Parathyroid adenoma (tissue), 2 donors: ENCODE measurements at regions not wholly inside any gene's neighbourhood (a gene's known extent, or its start where the extent isn't known, plus 50 kb on each side); places are given as distances from the start of the nearest gene placed in this dataset.

Experiments
- H2AFZ ChIP-seq: fragments of 300-600 bp; sonication (generic); one replicate; pipeline ENCODE4 v1.7.0; 2017; ENCODE audit warnings: antibody characterized with exemption, mild to moderate bottlenecking
- H3K27ac ChIP-seq: fragments of 300-600 bp; sonication (generic); one replicate; pipeline ENCODE4 v1.7.0; 2017
- H3K27me3 ChIP-seq: fragments of 300-600 bp; sonication (generic); one replicate; pipeline ENCODE4 v1.7.0; 2017; ENCODE audit warnings: low read length; ENCODE audit not compliant: control insufficient read depth, insufficient read depth
- H3K36me3 ChIP-seq: fragments of 300-600 bp; sonication (generic); one replicate; pipeline ENCODE4 v1.7.0; 2017; ENCODE audit warnings: low read length; ENCODE audit not compliant: control insufficient read depth, insufficient read depth
- H3K4me1 ChIP-seq: fragments of 300-600 bp; sonication (generic); one replicate; pipeline ENCODE4 v1.7.0; 2017; ENCODE audit warnings: control low read depth
- H3K4me2 ChIP-seq: fragments of 300-600 bp; sonication (generic); one replicate; pipeline ENCODE4 v1.7.0; 2017; ENCODE audit warnings: low read length
- H3K4me3 ChIP-seq: fragments of 300-600 bp; sonication (generic); one replicate; pipeline ENCODE4 v1.7.0; 2017; ENCODE audit warnings: low read depth, low read length
- H3K79me2 ChIP-seq: fragments of 300-600 bp; sonication (generic); one replicate; pipeline ENCODE4 v1.7.0; 2017; ENCODE audit warnings: control low read depth
- H3K9ac ChIP-seq: fragments of 300-600 bp; sonication (generic); one replicate; pipeline ENCODE4 v1.7.0; 2017; ENCODE audit warnings: mild to moderate bottlenecking
- H3K9me3 ChIP-seq: fragments of 300-600 bp; sonication (generic); one replicate; pipeline ENCODE4 v1.7.0; 2017; ENCODE audit warnings: low read length; ENCODE audit not compliant: control insufficient read depth
- TF ChIP-seq, protein P1 (sequence below): fragments of 300-600 bp; sonication (generic); IDR thresholded peaks from one replicate; pipeline ENCODE4 v1.7.0; 2017; ENCODE audit warnings: antibody characterized with exemption, mild to moderate bottlenecking
- donor health status: primary hyperparathyroidism.

DNA sequence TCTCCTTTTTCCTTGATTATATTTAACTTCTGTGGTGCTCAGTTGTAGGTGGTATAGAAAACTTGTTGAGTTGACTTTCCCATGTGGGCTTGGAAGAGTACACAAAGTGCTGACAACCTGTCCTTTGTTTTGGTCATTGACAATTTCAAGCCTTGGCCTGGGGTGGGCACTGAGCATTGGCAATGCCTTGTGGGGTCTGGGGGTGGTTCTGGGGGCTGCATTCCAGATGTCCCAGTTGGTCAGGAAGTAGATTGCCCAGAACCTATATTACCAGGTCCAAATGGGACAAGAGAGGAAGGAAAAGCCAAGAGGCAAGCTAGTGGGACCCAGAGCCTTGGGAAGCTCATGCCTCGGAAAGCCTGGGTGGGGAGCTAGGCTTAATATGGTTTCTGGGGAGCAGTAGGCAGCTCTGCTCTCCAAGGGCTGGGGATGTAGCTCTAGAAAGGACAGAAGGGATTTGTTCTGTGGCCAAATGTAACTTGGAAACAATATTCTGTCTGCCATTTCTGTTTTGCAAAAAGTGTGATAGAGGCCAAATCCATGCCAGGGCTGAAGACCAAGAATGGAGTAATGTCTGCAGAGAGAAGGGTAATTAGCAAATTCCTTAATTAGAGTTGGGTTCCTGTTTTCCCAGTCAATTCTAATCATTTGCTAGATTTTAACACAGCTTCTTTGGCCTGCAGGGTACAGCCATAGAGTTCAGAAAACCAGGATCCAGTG is 87.4 kb downstream of the SLC4A3 start:
- no peak overlapping the region for H3K9ac ChIP-seq

DNA sequence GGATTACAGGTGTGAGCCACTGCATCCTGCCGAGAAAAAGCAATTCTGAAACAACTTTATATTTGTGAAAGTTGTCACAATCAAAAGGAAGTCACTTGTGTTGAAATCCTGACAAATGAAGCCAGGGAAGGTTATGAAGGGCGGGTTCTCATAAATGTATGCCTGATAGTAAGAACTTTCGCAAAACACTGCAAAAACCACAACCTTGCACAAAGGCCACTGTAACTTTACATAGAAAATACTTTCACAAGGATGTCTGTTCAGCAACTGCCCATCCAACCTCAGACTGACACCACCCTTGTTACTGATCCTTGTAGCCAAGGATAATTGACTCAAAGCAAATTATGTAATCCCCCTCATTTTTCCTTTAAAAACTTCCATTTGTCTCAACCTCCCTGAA is 90.6 kb downstream of the SLC4A3 start:
- no peaks in the 10 kb centered on the region for H3K79me2 ChIP-seq
- H3K4me1 ChIP-seq, result no peaks in the 10 kb centered on the region
- no peaks in the 10 kb centered on the region for H3K27me3 ChIP-seq
- no peak overlapping the region for H3K4me2 ChIP-seq
- TF ChIP-seq, protein P1, sequence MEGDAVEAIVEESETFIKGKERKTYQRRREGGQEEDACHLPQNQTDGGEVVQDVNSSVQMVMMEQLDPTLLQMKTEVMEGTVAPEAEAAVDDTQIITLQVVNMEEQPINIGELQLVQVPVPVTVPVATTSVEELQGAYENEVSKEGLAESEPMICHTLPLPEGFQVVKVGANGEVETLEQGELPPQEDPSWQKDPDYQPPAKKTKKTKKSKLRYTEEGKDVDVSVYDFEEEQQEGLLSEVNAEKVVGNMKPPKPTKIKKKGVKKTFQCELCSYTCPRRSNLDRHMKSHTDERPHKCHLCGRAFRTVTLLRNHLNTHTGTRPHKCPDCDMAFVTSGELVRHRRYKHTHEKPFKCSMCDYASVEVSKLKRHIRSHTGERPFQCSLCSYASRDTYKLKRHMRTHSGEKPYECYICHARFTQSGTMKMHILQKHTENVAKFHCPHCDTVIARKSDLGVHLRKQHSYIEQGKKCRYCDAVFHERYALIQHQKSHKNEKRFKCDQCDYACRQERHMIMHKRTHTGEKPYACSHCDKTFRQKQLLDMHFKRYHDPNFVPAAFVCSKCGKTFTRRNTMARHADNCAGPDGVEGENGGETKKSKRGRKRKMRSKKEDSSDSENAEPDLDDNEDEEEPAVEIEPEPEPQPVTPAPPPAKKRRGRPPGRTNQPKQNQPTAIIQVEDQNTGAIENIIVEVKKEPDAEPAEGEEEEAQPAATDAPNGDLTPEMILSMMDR, result no peak
- no peaks in the 10 kb centered on the region for H3K9me3 ChIP-seq
- no peak overlapping the region for H3K9ac ChIP-seq
- no peak overlapping the region for H3K4me3 ChIP-seq
- H3K27ac ChIP-seq, result no peak overlapping the region
- H2AFZ ChIP-seq, result no peak overlapping the region
- H3K36me3 ChIP-seq, result no peaks in the 10 kb centered on the region

More for the DNA sequence above, 87.4 kb downstream of the SLC4A3 start:
- Histone ChIP-seq H2AFZ (no peak overlapping the region), H3K27me3 (no peaks in the 10 kb centered on the region), H3K27ac (no peak overlapping the region), H3K4me2 (no peak overlapping the region), H3K36me3 (no peaks in the 10 kb centered on the region), H3K9me3 (no peaks in the 10 kb centered on the region), H3K4me1 (no peaks in the 10 kb centered on the region), H3K4me3 (no peak overlapping the region), H3K79me2 (no peaks in the 10 kb centered on the region)
- TF ChIP-seq, protein P1, result no peak

DNA sequence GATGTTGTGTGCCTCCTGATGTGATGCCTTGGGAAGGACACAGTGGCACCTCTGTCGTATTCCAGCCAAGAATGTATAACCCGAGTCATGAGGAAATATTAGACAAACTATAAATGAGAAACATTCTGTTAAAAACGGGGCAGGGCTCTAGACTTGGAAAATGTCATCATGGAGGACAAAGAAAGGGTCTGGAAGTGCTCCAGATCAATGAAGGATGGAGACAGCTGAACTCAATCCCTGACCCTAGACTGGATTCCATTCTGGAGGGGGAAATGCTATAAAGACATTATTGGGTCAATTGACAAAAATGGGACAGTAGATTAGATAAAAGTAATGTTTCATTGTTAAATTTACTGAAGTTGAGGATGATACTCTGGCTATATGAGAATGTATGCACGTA is 92.1 kb downstream of the SLC4A3 start:
- H3K27me3 ChIP-seq, result no peaks in the 10 kb centered on the region

DNA sequence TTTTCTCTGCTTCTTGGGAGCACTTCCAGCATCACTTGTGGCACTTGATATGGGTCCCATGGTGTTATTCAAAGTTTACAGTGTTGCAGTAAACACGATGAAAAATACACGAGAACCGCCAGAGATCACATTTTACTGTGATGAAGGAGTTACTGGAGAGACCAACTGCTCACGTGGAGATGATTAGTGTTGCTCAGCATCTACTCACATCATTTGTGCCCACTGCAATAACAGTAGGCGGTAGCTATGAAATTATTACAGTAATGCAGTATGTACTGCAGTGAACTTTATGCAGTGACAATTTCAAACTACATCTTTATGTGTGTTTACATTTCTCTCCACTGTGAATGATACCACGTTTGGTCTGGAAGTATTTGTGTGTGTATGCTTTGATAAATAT is 93.5 kb downstream of the SLC4A3 start:
- Histone ChIP-seq H3K36me3 (no peaks in the 10 kb centered on the region), H3K4me1 (peaks cover 12% of the 10 kb centered on the region), H2AFZ (no peak overlapping the region), H3K79me2 (no peaks in the 10 kb centered on the region), H3K9ac (no peak overlapping the region), H3K4me2 (no peak overlapping the region), H3K27ac (no peak overlapping the region), H3K27me3 (no peaks in the 10 kb centered on the region), H3K4me3 (no peak overlapping the region), H3K9me3 (no peaks in the 10 kb centered on the region)
- TF ChIP-seq, protein P1, result no peak

More for the DNA sequence above, 92.1 kb downstream of the SLC4A3 start:
- no peak overlapping the region for H2AFZ ChIP-seq
- no peak overlapping the region for H3K9ac ChIP-seq
- no peaks in the 10 kb centered on the region for H3K79me2 ChIP-seq
- peaks cover 4% of the 10 kb centered on the region for H3K4me1 ChIP-seq
- H3K36me3 ChIP-seq, result no peaks in the 10 kb centered on the region
- H3K27ac ChIP-seq, result no peak overlapping the region
- H3K9me3 ChIP-seq, result no peaks in the 10 kb centered on the region
- no peak overlapping the region for H3K4me3 ChIP-seq
- TF ChIP-seq, protein P1, result no peak
- H3K4me2 ChIP-seq, result no peak overlapping the region
